Heart right ventricle (tissue), 16 donors: ENCODE measurements at regions not wholly inside any gene's neighbourhood (a gene's known extent, or its start where the extent isn't known, plus 50 kb on each side); places are given as distances from the start of the nearest gene placed in this dataset.

Experiments used
- ATAC-seq, 8 donors: fragments of 200-7000 bp; cut with Tn5 transposase; one replicate each; pipeline ENCODE4 v1.9.1; 2020; ENCODE audit warnings: mild to moderate bottlenecking in 8 of 8, moderate library complexity in 8 of 8, moderate number of reproducible peaks in 1 of 8
- DNase-seq, 2 donors: peaks; one replicate each; pipeline ENCODE4 v3.0.0-alpha.2; 2020
- H3K27ac ChIP-seq, 10 donors: fragments of 200-600 bp; sonication (generic) in 2 of 10; one replicate each; pipeline versions ENCODE4 v1.5.0 to v1.8.0; 2020 to 2022; ENCODE audit warnings: mild to moderate bottlenecking in 3 of 10
- H3K27me3 ChIP-seq, 7 donors: fragments of 200-600 bp; one replicate each; pipeline ENCODE4 v1.8.0; 2021 to 2022; ENCODE audit warnings: mild to moderate bottlenecking in 2 of 7
- H3K36me3 ChIP-seq, 9 donors: fragments of 200-600 bp; sonication (generic) in 1 of 9; one replicate each; pipeline versions ENCODE4 v1.5.0 to v1.8.0; 2020 to 2022; ENCODE audit warnings: mild to moderate bottlenecking in 2 of 9
- H3K4me1 ChIP-seq, 9 donors: fragments of 200-600 bp; sonication (generic) in 1 of 9; one replicate each; pipeline versions ENCODE4 v1.5.0 to v1.8.0; 2020 to 2022; ENCODE audit warnings: mild to moderate bottlenecking in 4 of 9
- H3K4me3 ChIP-seq, 10 donors: fragments of 200-600 bp; sonication (generic) in 2 of 10; one replicate each; pipeline versions ENCODE4 v1.5.0 to v1.8.0; 2020 to 2022; ENCODE audit warnings: mild to moderate bottlenecking in 7 of 10, moderate library complexity in 2 of 10
- H3K9me3 ChIP-seq, 11 donors: fragments of 200-600 bp in 10 of 11; sonication (generic) in 2 of 11; one replicate each; pipeline versions ENCODE4 v1.5.0 to v1.8.0; 2013 to 2022; ENCODE audit warnings: mild to moderate bottlenecking in 2 of 11, control low read depth in 1 of 11, moderate library complexity in 1 of 11
- CTCF ChIP-seq, 9 donors: fragments of 200-600 bp; sonication (generic) in 2 of 9; IDR thresholded peaks; one replicate each; pipeline versions ENCODE4 v1.5.0 to v1.8.0; 2021 to 2022; ENCODE audit warnings: antibody characterized with exemption in 9 of 9, mild to moderate bottlenecking in 5 of 9, moderate library complexity in 1 of 9
- WGBS, 2 donors: extraction: QIAGEN DNeasy Blood & Tissue Kit; methylation state at CpG; one replicate each; pipeline ENCODE4 v1.1.7; 2013; ENCODE audit warnings: inconsistent platforms in 1 of 2; 5-methylcytosine and 5-hydroxymethylcytosine counted together
- intact Hi-C, 10 donors: fragments of 100-400 bp; cut with DNase I; formaldehyde crosslinking; loops; one replicate each; pipeline versions ENCODE4 v1.11.1 to v1.14.2; 2022
- donor health status: Arrhythmogenic right ventricular cardiomyopathy.
- donor health status: ischemic (EF 13 %, LVEDD 7.1; RV severe dilation, severe dysfunction).
- donor health status: healthy with polysubstance abuse.
- donor health status: DM: no; HTN: yes; CAD: no.
- donor health status: DM: no; HTN: no; CAD: no.
- donor health status: ischemic (EF 25% LVEDD 6.9; RV normal size, moderate dysfunction).
- donor health status: ischemic (EF 25% LVEDD 5.7; RV mildly dilated, moderate dysfunction).
- donor health status: healthy.
- donor health status: DM: yes; HTN: yes; CAD: no.
- donor health status: Ischemic cardiomyopathy.
- donor health status: ischemic (EF 35%, LVEDD 5.7; RV mildly dilated, moderate dysfunction).
- donor health status: nonischemic (EF 11% LVEDD 7.7; RV severe dilation, severe dysfunction).
- donor health status: DM: yes; HTN: yes; CAD: no.
- donor health status: PGD.
- donor health status: ischemic (EF 29% LVEDD 5.4; RV normal size, mild dysfunction).
- donor health status: nonischemic (EF 23%, LVEDD 6.1; RV moderate dilation, normal function).

GRCh38 chr5:60125636-60126035, 232.1 kb upstream of the PDE4D start:
- Histone ChIP-seq H3K27ac (no peak overlapping the region), H3K4me1 (no peaks in the 10 kb centered on the region), H3K4me3 (no peak overlapping the region), H3K27me3 (no peaks in the 10 kb centered on the region), H3K9me3 (no peaks in the 10 kb centered on the region), H3K36me3 (no peaks in the 10 kb centered on the region)
- ATAC-seq (no peak), DNase-seq (no peak)
- 86 to 91% methylated on average over 2 of the region's 2 CpGs for WGBS, 2 donors
- TF ChIP-seq CTCF (IDR thresholded peaks at IDR 0.05): no peak
- intact Hi-C loops: no loop called here

DNA sequence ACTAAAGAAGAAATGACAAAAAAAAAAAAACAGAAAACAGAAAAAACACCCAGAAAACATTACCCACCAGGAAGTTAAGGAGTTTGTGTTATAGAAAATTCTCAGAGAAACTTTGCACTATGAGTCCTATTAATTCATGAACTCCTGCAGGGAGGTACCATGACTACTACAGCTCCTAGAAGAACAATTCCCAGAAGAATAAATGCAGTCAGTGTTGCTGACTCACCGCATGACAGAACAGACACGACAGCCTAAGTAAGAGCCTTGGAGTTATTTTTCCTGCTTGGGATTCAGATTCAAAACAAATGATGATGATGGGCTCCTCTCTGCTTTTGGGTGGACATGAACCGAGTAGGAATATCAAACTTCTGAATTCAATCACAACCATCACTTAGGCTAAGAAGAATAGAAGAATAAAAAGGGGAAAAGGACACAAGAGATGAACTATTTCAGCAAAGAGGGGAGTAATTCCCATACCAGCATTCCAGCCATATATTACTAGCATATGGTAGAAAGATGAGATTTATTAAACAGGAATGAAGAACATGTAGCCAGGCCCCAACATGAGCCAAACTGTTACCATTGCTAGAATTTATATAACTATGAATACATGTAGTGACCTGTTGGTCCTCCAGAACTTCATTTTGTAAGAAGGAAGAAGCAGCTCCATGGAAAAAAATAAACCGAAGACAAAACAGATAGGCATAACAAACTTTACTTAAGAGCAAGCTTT, 209.6 kb upstream of the PDE4D start:
- DNase-seq: no peak
- Histone ChIP-seq H3K36me3 (no peaks in the 10 kb centered on the region), H3K27me3 (no peaks in the 10 kb centered on the region), H3K9me3 (no peaks in the 10 kb centered on the region), H3K27ac (no peak overlapping the region), H3K4me1 (no peaks in the 10 kb centered on the region), H3K4me3 (no peak overlapping the region)
- no peak for TF ChIP-seq CTCF (IDR thresholded peaks at IDR 0.05)
- ATAC-seq: no peak
- WGBS, 2 donors: 68 to 76% methylated on average over 4 of the region's 4 CpGs
- intact Hi-C loops: no loop called here

GRCh38 chr5:60101573-60101972, 208.0 kb upstream of the PDE4D start:
- Histone ChIP-seq H3K4me3 (no peak overlapping the region), H3K27me3 (no peaks in the 10 kb centered on the region), H3K9me3 (no peaks in the 10 kb centered on the region), H3K36me3 (no peaks in the 10 kb centered on the region), H3K27ac (no peak overlapping the region), H3K4me1 (no peaks in the 10 kb centered on the region)
- no peak for TF ChIP-seq CTCF (IDR thresholded peaks at IDR 0.05)
- no peak for DNase-seq
- ATAC-seq: no peak
- intact Hi-C loops: no loop called here
- WGBS, 2 donors: 74 to 76% methylated on average over 1 of the region's 1 CpG

DNA sequence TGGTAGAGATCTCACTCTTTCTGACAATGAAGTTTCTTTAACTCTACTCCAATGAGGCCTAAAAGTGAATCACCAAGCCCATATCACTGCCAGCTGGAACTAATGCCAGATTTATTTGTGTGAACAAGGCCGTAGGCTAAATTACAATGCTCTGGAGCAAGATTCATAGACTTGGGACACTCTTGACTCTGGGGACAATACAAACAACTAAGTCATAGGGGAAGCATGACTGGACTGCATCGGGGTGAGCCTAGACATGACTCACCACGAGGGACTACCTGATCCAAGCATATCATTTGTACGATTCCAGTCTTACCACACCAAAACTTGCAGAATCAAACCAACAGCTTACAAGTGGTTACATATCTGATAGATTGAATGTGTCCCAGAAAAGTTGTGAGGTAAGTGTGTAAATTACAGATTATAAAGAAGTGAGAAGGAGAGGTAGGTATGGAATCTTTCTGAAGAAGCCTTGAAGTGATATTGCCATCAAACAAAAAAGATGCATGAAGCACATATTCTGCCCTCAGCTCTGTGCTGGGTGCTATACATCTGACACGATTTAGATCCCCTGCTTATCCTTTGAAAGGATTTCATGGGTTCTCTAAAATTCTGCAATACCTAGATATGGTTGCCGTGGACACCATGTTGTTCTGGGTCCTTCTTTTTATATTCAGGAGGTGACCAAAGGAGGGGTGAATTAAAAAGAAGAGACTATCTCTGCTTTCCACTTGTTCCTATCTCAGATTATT, 199.3 kb upstream of the PDE4D start:
- Histone ChIP-seq H3K36me3 (no peaks in the 10 kb centered on the region), H3K9me3 (peaks cover 0 to 17% (median 2%) of the 10 kb centered on the region in 11 donors), H3K4me3 (no peak overlapping the region), H3K27me3 (no peaks in the 10 kb centered on the region), H3K4me1 (no peaks in the 10 kb centered on the region), H3K27ac (no peak overlapping the region)
- DNase-seq: no peak
- WGBS, 2 donors: 80 to 81% methylated on average over 6 of the region's 6 CpGs
- ATAC-seq: no peak
- no peak for TF ChIP-seq CTCF (IDR thresholded peaks at IDR 0.05)
- intact Hi-C loops: no loop called here
